Activated CD4-positive, alpha-beta memory T cell treated with anti-CD3 and anti-CD28 coated beads for 36 hours (primary cell): ENCODE measurements at regions not wholly inside any gene's neighbourhood (a gene's known extent, or its start where the extent isn't known, plus 50 kb on each side); places are given as distances from the start of the nearest gene placed in this dataset.
"Not testable (repeated sequence)": the region's sequence is repeated elsewhere in the genome, so short reads cannot be mapped to it uniquely, and the experiment has no call there.

Experiments used
- CTCF ChIA-PET: fragments of 350-600 bp; sonication (Branson Sonifier 250); formaldehyde crosslinking; loops from one replicate; lab custom pipeline; 2021; ENCODE audit warnings: antibody characterized with exemption, inconsistent platforms; lab: Charles Lee
- POLR2A ChIA-PET: fragments of 350-600 bp; sonication (Branson Sonifier 250); formaldehyde crosslinking; loops from one replicate; lab custom pipeline; 2021; ENCODE audit warnings: antibody characterized with exemption; lab: Charles Lee
- DNase-seq: peaks from one replicate; pipeline ENCODE4 v3.0.0-alpha.2; 2020
- H3K27ac Mint-ChIP-seq: one replicate; pipeline ENCODE4 v1.8.0; 2021; ENCODE audit warnings: mixed read lengths
- H3K27me3 Mint-ChIP-seq: one replicate; pipeline ENCODE4 v1.8.0; 2021; ENCODE audit warnings: mixed read lengths
- H3K36me3 Mint-ChIP-seq: one replicate; pipeline ENCODE4 v1.8.0; 2021; ENCODE audit warnings: mixed read lengths
- H3K4me1 Mint-ChIP-seq: one replicate; pipeline ENCODE4 v1.8.0; 2021; ENCODE audit warnings: low read depth, mixed read lengths
- H3K4me3 Mint-ChIP-seq: one replicate; pipeline ENCODE4 v1.8.0; 2021; ENCODE audit warnings: mild to moderate bottlenecking, mixed read lengths
- H3K9me3 Mint-ChIP-seq: one replicate; pipeline ENCODE4 v1.8.0; 2021; ENCODE audit warnings: mixed read lengths
- intact Hi-C: fragments of 100-400 bp; cut with micrococcal nuclease; formaldehyde crosslinking; loops from one replicate; pipeline ENCODE4 v1.15.1; 2023

GRCh38 chr22:12384612-12385011 lies 3143.4 kb upstream of the OR11H1 start:
- peaks cover 72% of the 10 kb centered on the region for H3K9me3 Mint-ChIP-seq

GRCh38 chr22:12388824-12389800 lies 3138.9 kb upstream of the OR11H1 start:
- CTCF ChIA-PET, H3K27me3 Mint-ChIP-seq, H3K27ac Mint-ChIP-seq, H3K4me1 Mint-ChIP-seq, H3K4me3 Mint-ChIP-seq, intact Hi-C loops, DNase-seq, H3K36me3 Mint-ChIP-seq, POLR2A ChIA-PET: not testable (repeated sequence)
- H3K9me3 Mint-ChIP-seq, result peaks cover 78% of the 10 kb centered on the region

More at GRCh38 chr22:12384612-12385011, 3143.4 kb upstream of the OR11H1 start:
- H3K27me3 Mint-ChIP-seq, H3K27ac Mint-ChIP-seq, CTCF ChIA-PET, DNase-seq, H3K4me1 Mint-ChIP-seq, POLR2A ChIA-PET, H3K36me3 Mint-ChIP-seq, H3K4me3 Mint-ChIP-seq, intact Hi-C loops: not testable (repeated sequence)

- H3K4me1 Mint-ChIP-seq, DNase-seq, H3K27ac Mint-ChIP-seq, intact Hi-C loops, H3K4me3 Mint-ChIP-seq, POLR2A ChIA-PET, H3K27me3 Mint-ChIP-seq, CTCF ChIA-PET, H3K36me3 Mint-ChIP-seq: not testable (repeated sequence)
- H3K9me3 Mint-ChIP-seq, result peaks cover 52% of the 10 kb centered on the region
Observed at GRCh38 chr22:12397270-12397669, 3130.7 kb upstream of the OR11H1 start.

GRCh38 chr22:12401942-12402341 lies 3126.1 kb upstream of the OR11H1 start:
- H3K4me1 Mint-ChIP-seq, H3K27me3 Mint-ChIP-seq, POLR2A ChIA-PET, DNase-seq, intact Hi-C loops, H3K4me3 Mint-ChIP-seq, CTCF ChIA-PET, H3K27ac Mint-ChIP-seq: not testable (repeated sequence)
- peaks cover 14% of the 10 kb centered on the region for H3K36me3 Mint-ChIP-seq
- H3K9me3 Mint-ChIP-seq, result peaks cover 54% of the 10 kb centered on the region

GRCh38 chr22:12402531-12402930 lies 3125.5 kb upstream of the OR11H1 start:
- H3K4me1 Mint-ChIP-seq, CTCF ChIA-PET, H3K27me3 Mint-ChIP-seq, intact Hi-C loops, H3K27ac Mint-ChIP-seq, DNase-seq, H3K4me3 Mint-ChIP-seq, POLR2A ChIA-PET: not testable (repeated sequence)
- Mint-ChIP-seq H3K36me3 (peaks cover 14% of the 10 kb centered on the region), H3K9me3 (peaks cover 54% of the 10 kb centered on the region)

GRCh38 chr22:12435890-12436289 lies 3092.1 kb upstream of the OR11H1 start:
- H3K4me1 Mint-ChIP-seq, CTCF ChIA-PET, H3K4me3 Mint-ChIP-seq, H3K36me3 Mint-ChIP-seq, H3K27ac Mint-ChIP-seq, intact Hi-C loops, POLR2A ChIA-PET, DNase-seq, H3K27me3 Mint-ChIP-seq: not testable (repeated sequence)
- H3K9me3 Mint-ChIP-seq, result peaks cover 53% of the 10 kb centered on the region
